VCaP (cell line): ENCODE measurements at regions not wholly inside any gene's neighbourhood (a gene's known extent, or its start where the extent isn't known, plus 50 kb on each side); places are given as distances from the start of the nearest gene placed in this dataset.
A peak's percentile ranks its signal among the peaks of the same experiment; 100 is the strongest.

Experiments used
- H3K27ac ChIP-seq: fragments of 450-650 bp; 2 replicates; pipeline ENCODE4 v1.5.1; 2017
- CTCF ChIP-seq: fragments of 450-650 bp; conservative IDR thresholded peaks from 2 replicates; pipeline ENCODE4 v1.5.1; 2017; ENCODE audit warnings: mild to moderate bottlenecking, moderate library complexity

GRCh38 chr15:59923508-59923907 is 80.6 kb upstream of the FOXB1 start:
- TF ChIP-seq CTCF: no peak
- H3K27ac ChIP-seq: no peak overlapping the region

GRCh38 chr15:59918994-59919951 is 84.8 kb upstream of the FOXB1 start:
- no peak for TF ChIP-seq CTCF
- no peak overlapping the region for H3K27ac ChIP-seq

GRCh38 chr15:59917504-59918157 is 86.5 kb upstream of the FOXB1 start:
- no peak overlapping the region for H3K27ac ChIP-seq
- peak; percentile 73 for TF ChIP-seq CTCF

GRCh38 chr15:59906046-59906445 is 98.1 kb upstream of the FOXB1 start:
- H3K27ac ChIP-seq: no peak overlapping the region
- no peak for TF ChIP-seq CTCF

- no peak for TF ChIP-seq CTCF
- H3K27ac ChIP-seq: no peak overlapping the region
Observed at GRCh38 chr15:59905176-59905575, 98.9 kb upstream of the FOXB1 start.

GRCh38 chr15:59904450-59905135 is 99.5 kb upstream of the FOXB1 start:
- no peak overlapping the region for H3K27ac ChIP-seq
- no peak for TF ChIP-seq CTCF

- H3K27ac ChIP-seq: peak overlapping the region; percentile 77
- TF ChIP-seq CTCF: no peak
Observed at GRCh38 chr15:59896663-59897074, 107.4 kb upstream of the FOXB1 start.
